Astrocyte of the cerebellum (primary cell): ENCODE measurements at regions not wholly inside any gene's neighbourhood (a gene's known extent, or its start where the extent isn't known, plus 50 kb on each side); places are given as distances from the start of the nearest gene placed in this dataset.

Experiments used
- DNase-seq: peaks from one replicate; pipeline ENCODE4 v3.0.0-alpha.2; 2011; ENCODE audit warnings: low read depth
- H3K4me3 ChIP-seq: 2 replicates; pipeline ENCODE4 v1.5.1; 2011; ENCODE audit warnings: mild to moderate bottlenecking, low read depth, low read length, moderate library complexity
- CTCF ChIP-seq: IDR thresholded peaks from 2 replicates; pipeline ENCODE4 v1.5.1; 2012; ENCODE audit warnings: low read length, low read depth, moderate library complexity, mild to moderate bottlenecking; ENCODE audit errors: missing control alignments
- in situ Hi-C: cut with HindIII; loops from 2 replicates; pipeline ENCODE4 v1.10.0; 2017; ENCODE audit warnings: low sequenced_read_pairs

- in situ Hi-C loops, result no loop called here
- peak; percentile 16 for TF ChIP-seq CTCF
- no peak overlapping the region for H3K4me3 ChIP-seq
- no peak for DNase-seq
Observed at GRCh38 chr1:21341517-21342078, 51.3 kb upstream of the ECE1 start.

- no peak for DNase-seq
- in situ Hi-C loops, result no loop called here
- no peak for TF ChIP-seq CTCF
- no peak overlapping the region for H3K4me3 ChIP-seq
Observed at GRCh38 chr1:21341022-21341421, 50.8 kb upstream of the ECE1 start.

- no peak overlapping the region for H3K4me3 ChIP-seq
- in situ Hi-C loops, result no loop called here
- DNase-seq, result no peak
- no peak for TF ChIP-seq CTCF
Observed at GRCh38 chr1:21340230-21340945, 50.1 kb upstream of the ECE1 start.
